Memory B cell (primary cell): ENCODE measurements at regions not wholly inside any gene's neighbourhood (a gene's known extent, or its start where the extent isn't known, plus 50 kb on each side); places are given as distances from the start of the nearest gene placed in this dataset.

Experiments
- ATAC-seq: fragments of 150-1000 bp; cut with Tn5 transposase; 2 replicates; pipeline ENCODE4 v1.10.0; 2021; ENCODE audit warnings: low read depth, mild to moderate bottlenecking, moderate library complexity
- DNase-seq, 2 donors: peaks; one replicate each; pipeline ENCODE4 v3.0.0; 2022; ENCODE audit warnings: low spot score in 2 of 2
- H3K27ac Mint-ChIP-seq: one replicate; pipeline ENCODE4 v1.8.0; 2022; ENCODE audit warnings: mild to moderate bottlenecking, moderate library complexity, mixed read lengths
- H3K27me3 Mint-ChIP-seq: one replicate; pipeline ENCODE4 v1.8.0; 2022; ENCODE audit warnings: mixed read lengths
- H3K36me3 Mint-ChIP-seq: one replicate; pipeline ENCODE4 v1.8.0; 2022; ENCODE audit warnings: mild to moderate bottlenecking, mixed read lengths
- H3K4me1 Mint-ChIP-seq: one replicate; pipeline ENCODE4 v1.8.0; 2022; ENCODE audit warnings: mixed read lengths
- H3K4me3 Mint-ChIP-seq: one replicate; pipeline ENCODE4 v1.8.0; 2022; ENCODE audit warnings: mild to moderate bottlenecking, moderate library complexity, mixed read lengths
- H3K9me3 Mint-ChIP-seq: one replicate; pipeline ENCODE4 v1.8.0; 2022; ENCODE audit warnings: mixed read lengths

DNA sequence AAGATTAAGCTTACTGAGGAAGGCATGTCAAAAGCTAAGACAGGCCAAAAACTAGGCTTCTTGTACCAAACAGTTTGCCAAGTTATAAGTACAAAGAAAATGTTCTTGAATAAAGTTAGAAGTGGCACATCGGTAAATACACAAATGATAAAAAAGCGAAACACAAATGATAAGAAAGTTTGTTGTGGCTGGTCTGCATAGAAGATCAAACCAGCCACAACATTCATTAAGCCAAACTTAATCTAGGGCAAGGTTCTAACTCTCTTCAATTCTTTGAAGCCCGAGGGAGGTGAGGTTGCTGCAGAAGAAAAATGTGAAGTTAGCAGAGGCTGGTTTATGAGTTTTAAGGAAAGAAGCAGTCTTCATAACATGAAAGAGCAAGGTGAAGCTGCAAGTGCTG, 1119.6 kb upstream of the FLRT2 start:
- Mint-ChIP-seq H3K4me1 (no peaks in the 10 kb centered on the region), H3K36me3 (no peaks in the 10 kb centered on the region)

DNA sequence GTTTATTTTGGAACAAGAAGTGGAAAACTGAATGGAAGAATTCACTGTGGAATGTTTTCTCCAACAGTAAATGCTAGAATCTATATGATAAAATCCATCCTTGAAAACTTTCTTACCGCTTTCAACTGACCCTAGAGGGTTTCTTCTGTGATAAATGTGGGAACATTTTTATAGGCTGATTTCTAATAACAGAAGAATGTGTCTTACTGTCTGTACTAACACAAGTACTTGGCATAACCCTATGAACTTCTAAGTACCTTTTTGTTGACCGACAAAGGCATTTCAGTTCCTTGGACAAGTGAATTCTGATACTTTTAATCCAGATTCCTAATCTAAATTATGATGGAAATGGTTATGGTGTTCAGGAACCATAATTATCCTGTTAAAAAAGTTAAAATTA, 1109.7 kb upstream of the FLRT2 start:
- H3K27me3 Mint-ChIP-seq = no peaks in the 10 kb centered on the region
- H3K36me3 Mint-ChIP-seq = no peaks in the 10 kb centered on the region
- DNase-seq (no peak), ATAC-seq (no peak)
- no peaks in the 10 kb centered on the region for H3K4me1 Mint-ChIP-seq
- peaks cover 6% of the 10 kb centered on the region for H3K9me3 Mint-ChIP-seq
- H3K4me3 Mint-ChIP-seq = no peak overlapping the region
- no peak overlapping the region for H3K27ac Mint-ChIP-seq

More for the DNA sequence above, 1119.6 kb upstream of the FLRT2 start:
- H3K27ac Mint-ChIP-seq = no peak overlapping the region
- peaks cover 7% of the 10 kb centered on the region for H3K9me3 Mint-ChIP-seq
- ATAC-seq = no peak
- H3K27me3 Mint-ChIP-seq = no peaks in the 10 kb centered on the region
- DNase-seq = no peak
- H3K4me3 Mint-ChIP-seq = no peak overlapping the region

DNA sequence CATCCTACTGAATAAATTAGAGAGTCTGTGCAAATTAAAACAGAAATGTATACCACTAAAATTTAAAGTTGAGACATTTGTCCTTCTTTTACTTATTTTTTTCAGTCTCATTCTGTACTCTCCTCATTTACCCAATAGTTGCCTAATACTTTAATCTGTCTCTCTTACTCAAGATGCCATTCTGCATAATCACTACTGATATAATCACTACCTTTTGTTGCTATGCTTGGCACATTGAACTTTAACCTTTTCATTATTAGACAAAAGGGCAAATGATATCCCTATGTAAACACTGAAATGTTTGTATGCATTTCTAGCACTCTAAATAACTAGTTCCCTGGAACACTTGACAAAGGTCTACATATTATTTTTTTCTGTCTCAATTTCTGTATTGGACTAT, 1108.3 kb upstream of the FLRT2 start:
- ATAC-seq = no peak
- H3K36me3 Mint-ChIP-seq = no peaks in the 10 kb centered on the region
- DNase-seq = no peak
- no peak overlapping the region for H3K4me3 Mint-ChIP-seq
- no peaks in the 10 kb centered on the region for H3K4me1 Mint-ChIP-seq
- H3K9me3 Mint-ChIP-seq = peaks cover 6% of the 10 kb centered on the region
- no peaks in the 10 kb centered on the region for H3K27me3 Mint-ChIP-seq
- H3K27ac Mint-ChIP-seq = no peak overlapping the region

DNA sequence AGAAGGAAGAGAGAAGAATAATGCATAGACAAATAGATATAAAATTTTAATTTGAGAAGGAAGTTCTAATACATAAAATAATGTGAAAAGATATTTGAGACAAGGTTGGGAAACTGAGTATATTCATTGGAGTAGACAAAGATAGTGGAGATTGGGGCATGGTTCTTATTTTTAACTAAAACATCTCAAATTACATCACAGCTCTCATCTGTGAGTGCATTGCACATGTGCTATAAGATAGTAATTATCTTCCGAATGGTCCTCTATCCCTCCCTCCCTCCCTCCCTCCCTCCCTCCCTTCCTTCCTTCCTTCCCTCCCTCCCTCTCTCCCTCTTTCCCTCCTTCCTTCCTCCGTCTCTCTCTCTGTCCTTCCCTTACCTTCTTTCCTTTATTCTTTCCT, 1104.0 kb upstream of the FLRT2 start:
- peaks cover 4% of the 10 kb centered on the region for H3K9me3 Mint-ChIP-seq
- no peaks in the 10 kb centered on the region for H3K4me1 Mint-ChIP-seq
- H3K36me3 Mint-ChIP-seq = no peaks in the 10 kb centered on the region
- no peaks in the 10 kb centered on the region for H3K27me3 Mint-ChIP-seq
- H3K27ac Mint-ChIP-seq = no peak overlapping the region
- H3K4me3 Mint-ChIP-seq = no peak overlapping the region
- ATAC-seq = no peak
- no peak for DNase-seq

DNA sequence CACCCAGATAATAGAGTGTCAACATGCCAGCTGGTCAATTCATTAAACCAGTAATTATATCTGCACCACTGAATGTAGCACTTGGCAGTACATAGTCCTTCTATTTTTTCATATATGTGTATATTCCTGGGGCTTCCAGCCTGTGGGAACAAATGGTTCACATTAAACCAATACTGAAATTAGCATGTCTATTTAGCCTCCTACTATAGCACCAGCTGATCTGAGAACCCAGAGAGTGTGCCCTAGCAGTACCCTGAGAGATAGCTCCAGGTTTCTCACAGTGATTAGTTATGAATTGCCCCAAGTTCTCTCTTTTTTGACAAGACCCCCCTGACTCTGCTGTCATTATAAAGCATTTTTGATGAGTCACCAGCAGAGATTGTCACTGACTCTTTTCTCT, 1097.3 kb upstream of the FLRT2 start:
- no peaks in the 10 kb centered on the region for H3K4me1 Mint-ChIP-seq
- no peak overlapping the region for H3K27ac Mint-ChIP-seq
- H3K36me3 Mint-ChIP-seq = no peaks in the 10 kb centered on the region
- peaks cover 2% of the 10 kb centered on the region for H3K9me3 Mint-ChIP-seq
- H3K27me3 Mint-ChIP-seq = no peaks in the 10 kb centered on the region
- ATAC-seq = no peak
- DNase-seq = no peak
- no peak overlapping the region for H3K4me3 Mint-ChIP-seq

DNA sequence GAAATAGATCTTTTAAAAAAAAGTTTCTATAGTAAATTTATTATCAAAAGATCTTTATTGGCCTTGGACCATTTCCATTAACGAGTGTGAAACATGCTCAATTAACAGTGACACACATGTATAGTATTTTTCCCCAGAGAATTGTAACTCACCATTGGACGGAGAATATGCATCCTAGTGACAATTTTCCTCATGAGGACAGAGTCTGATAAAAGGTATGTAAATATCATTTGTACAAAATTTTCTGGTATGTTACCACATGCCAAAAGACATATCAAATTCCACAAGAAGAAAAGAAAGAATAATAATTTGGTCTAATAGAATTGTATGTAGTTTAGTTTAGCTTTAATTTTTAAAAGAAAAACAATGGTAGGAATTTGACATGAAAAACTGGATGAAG, 1096.0 kb upstream of the FLRT2 start:
- H3K27me3 Mint-ChIP-seq = no peaks in the 10 kb centered on the region
- ATAC-seq = no peak
- no peaks in the 10 kb centered on the region for H3K36me3 Mint-ChIP-seq
- no peak for DNase-seq
- no peak overlapping the region for H3K4me3 Mint-ChIP-seq
- peaks cover 2% of the 10 kb centered on the region for H3K9me3 Mint-ChIP-seq
- no peak overlapping the region for H3K27ac Mint-ChIP-seq
- no peaks in the 10 kb centered on the region for H3K4me1 Mint-ChIP-seq

DNA sequence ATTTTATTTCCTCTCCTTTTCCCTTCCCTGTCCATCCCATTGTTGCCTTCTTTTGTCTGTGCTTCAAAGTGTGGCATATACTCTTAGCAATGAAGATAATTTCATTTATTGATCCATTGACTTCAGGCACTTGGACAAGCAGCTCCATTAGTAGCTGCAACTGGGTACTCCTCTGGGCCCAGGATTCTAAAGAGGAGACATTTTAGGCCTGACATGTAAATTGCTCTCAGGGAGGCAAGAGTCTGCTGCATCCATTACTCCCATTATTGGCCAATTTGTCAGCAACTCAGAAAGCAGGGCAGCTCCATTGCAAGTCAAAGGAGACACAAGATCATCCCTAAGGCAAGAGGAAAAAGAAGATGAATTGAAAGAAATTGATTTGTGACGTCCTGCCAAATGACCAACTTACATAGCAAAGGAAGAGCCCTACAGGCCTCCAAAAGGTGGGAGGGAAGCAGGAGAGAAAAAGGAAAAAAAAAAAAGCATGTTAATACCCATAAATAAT, 1094.1 kb upstream of the FLRT2 start:
- H3K9me3 Mint-ChIP-seq = peaks cover 1% of the 10 kb centered on the region
- no peak overlapping the region for H3K27ac Mint-ChIP-seq
- no peak for DNase-seq
- ATAC-seq = no peak
- no peaks in the 10 kb centered on the region for H3K36me3 Mint-ChIP-seq
- H3K4me3 Mint-ChIP-seq = no peak overlapping the region
- H3K27me3 Mint-ChIP-seq = no peaks in the 10 kb centered on the region
- no peaks in the 10 kb centered on the region for H3K4me1 Mint-ChIP-seq

DNA sequence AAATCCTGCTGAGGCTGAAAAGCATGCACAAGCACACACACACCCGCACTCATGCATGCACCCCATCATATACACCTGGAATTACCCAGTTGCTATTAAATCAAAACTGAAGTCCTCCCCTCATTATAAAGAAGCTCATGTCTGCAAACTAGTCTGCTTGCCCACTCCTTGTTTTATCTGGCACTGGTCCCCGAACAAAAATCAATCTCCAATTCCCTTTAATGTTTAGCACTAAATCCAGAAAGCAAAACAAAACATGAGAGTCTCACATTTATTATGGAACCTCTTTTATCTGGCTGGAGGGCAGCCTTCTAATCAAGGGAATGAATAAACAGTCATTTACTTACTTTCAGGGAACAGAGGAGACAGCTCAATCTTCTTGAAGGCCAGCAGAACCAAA, 1093.4 kb upstream of the FLRT2 start:
- no peaks in the 10 kb centered on the region for H3K36me3 Mint-ChIP-seq
- no peaks in the 10 kb centered on the region for H3K27me3 Mint-ChIP-seq
- peaks cover 2% of the 10 kb centered on the region for H3K9me3 Mint-ChIP-seq
- H3K4me3 Mint-ChIP-seq = no peak overlapping the region
- ATAC-seq = no peak
- no peak for DNase-seq
- no peak overlapping the region for H3K27ac Mint-ChIP-seq
- no peaks in the 10 kb centered on the region for H3K4me1 Mint-ChIP-seq

DNA sequence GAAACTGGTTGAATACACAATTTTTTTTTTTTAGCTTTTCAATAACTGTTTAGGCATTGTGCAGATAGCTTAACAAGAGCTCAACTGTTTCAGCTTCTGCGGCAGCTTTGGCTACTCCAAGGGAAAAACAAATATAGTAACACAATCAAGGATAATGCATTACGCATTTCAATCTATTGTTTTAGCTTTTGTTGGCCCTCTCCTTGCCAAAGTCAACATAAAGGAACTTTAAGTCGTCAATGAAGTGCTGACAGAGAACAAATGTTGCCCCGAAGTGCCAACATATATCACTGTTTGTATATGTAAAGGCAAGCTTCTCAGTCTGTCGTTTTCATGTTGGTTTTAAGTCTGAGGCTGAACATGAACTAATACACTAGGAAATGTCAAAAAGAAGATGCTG, 1087.4 kb upstream of the FLRT2 start:
- DNase-seq = no peak
- H3K4me3 Mint-ChIP-seq = no peak overlapping the region
- peaks cover 9% of the 10 kb centered on the region for H3K9me3 Mint-ChIP-seq
- no peaks in the 10 kb centered on the region for H3K36me3 Mint-ChIP-seq
- H3K27me3 Mint-ChIP-seq = no peaks in the 10 kb centered on the region
- no peak overlapping the region for H3K27ac Mint-ChIP-seq
- ATAC-seq = no peak
- H3K4me1 Mint-ChIP-seq = no peaks in the 10 kb centered on the region

DNA sequence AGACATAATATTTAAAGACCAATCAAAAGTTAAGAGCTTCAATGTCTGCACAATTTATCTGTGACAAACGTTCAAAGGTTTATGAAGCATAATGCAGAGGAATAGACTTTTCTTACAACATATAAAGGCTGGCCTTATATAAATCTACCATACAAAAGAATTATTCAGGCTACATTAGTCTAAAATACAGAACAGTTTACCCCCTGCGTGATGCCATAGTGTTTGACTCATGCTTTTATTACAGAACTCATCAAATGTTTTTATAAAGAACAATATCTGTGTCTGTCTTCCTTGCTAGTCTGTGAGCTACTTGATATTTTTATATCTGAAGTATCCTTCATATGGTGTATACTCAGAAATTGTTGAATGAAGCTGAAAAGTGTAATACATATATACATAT, 1084.5 kb upstream of the FLRT2 start:
- Mint-ChIP-seq H3K27ac (no peak overlapping the region), H3K4me1 (no peaks in the 10 kb centered on the region), H3K27me3 (no peaks in the 10 kb centered on the region), H3K4me3 (no peak overlapping the region), H3K9me3 (peaks cover 9% of the 10 kb centered on the region), H3K36me3 (no peaks in the 10 kb centered on the region)
- ATAC-seq (no peak), DNase-seq (no peak)

DNA sequence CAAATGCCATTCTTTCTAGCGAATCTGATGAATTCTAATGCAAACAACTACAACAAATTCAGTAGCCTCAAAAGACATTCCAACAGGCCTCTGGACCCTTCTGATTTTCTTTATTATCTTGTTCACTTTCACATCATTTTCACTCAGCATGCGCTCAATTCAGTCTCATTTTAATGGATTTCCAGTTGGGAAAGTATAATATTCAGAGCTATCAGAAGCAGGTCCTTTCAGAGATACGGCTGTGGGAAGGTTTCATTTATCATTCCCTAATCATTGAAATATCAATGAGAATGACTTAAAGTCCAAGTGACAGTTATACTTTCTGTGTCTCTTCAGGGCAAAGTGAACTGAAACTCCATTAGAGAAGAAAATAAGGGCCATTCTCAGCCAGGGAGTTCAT, 1083.7 kb upstream of the FLRT2 start:
- ATAC-seq = no peak
- DNase-seq = no peak
- H3K4me3 Mint-ChIP-seq = no peak overlapping the region
- H3K27me3 Mint-ChIP-seq = no peaks in the 10 kb centered on the region
- H3K36me3 Mint-ChIP-seq = no peaks in the 10 kb centered on the region
- H3K9me3 Mint-ChIP-seq = peaks cover 7% of the 10 kb centered on the region
- H3K4me1 Mint-ChIP-seq = no peaks in the 10 kb centered on the region
- H3K27ac Mint-ChIP-seq = no peak overlapping the region

DNA sequence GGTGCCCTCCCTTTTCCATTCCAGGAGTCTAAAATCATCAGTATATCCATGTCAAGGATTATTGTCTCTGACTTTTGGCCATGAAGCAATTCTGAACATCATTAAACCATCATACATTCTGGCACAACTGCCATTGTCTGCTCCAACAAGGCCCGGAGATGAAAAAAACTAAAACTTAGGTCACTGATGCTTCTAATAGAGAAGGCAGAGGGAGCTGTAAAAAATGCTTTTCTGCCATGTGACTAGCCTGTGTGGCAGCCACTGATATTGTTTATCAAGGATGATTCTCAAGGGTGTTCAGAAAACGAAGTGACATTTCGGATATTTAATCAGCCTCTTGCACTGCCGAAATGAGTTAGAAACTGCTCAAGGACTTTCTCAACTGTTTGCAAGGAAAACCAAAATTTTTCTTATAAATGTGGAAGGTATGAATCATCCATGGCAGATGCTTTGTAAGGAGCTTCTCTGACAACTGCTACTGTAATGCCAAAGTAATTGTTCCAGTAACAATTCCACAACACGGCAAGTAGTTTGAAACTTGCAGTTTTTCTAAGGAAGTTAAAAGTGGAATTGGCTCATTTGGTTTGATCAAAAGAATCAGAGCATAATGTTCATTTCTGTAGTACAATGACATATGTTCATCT, 1076.5 kb upstream of the FLRT2 start:
- Mint-ChIP-seq H3K27me3 (no peaks in the 10 kb centered on the region), H3K9me3 (no peaks in the 10 kb centered on the region), H3K4me3 (no peak overlapping the region), H3K36me3 (no peaks in the 10 kb centered on the region), H3K4me1 (no peaks in the 10 kb centered on the region), H3K27ac (no peak overlapping the region)
- DNase-seq (no peak), ATAC-seq (no peak)

DNA sequence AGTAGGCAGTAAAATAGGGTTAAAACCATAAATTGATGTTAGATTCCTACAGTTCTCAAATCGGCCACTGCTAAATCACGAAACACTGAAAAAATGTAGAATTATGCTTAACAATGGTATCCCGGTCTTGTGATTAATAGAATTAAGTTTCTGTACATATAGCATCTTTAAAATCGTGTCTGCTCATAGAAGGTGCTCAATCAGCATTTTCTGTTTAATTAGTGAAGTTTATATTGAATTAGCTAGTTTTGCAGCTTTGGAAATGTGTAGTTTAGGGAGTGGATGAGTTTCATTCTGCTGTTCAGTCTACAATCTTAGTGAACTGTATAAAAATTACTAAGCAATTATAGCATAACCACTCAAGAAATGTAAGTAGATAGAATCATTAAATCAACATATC, 1075.8 kb upstream of the FLRT2 start:
- no peak overlapping the region for H3K27ac Mint-ChIP-seq
- no peaks in the 10 kb centered on the region for H3K36me3 Mint-ChIP-seq
- no peaks in the 10 kb centered on the region for H3K4me1 Mint-ChIP-seq
- no peaks in the 10 kb centered on the region for H3K9me3 Mint-ChIP-seq
- H3K27me3 Mint-ChIP-seq = no peaks in the 10 kb centered on the region
- H3K4me3 Mint-ChIP-seq = no peak overlapping the region
- no peak for DNase-seq
- no peak for ATAC-seq

DNA sequence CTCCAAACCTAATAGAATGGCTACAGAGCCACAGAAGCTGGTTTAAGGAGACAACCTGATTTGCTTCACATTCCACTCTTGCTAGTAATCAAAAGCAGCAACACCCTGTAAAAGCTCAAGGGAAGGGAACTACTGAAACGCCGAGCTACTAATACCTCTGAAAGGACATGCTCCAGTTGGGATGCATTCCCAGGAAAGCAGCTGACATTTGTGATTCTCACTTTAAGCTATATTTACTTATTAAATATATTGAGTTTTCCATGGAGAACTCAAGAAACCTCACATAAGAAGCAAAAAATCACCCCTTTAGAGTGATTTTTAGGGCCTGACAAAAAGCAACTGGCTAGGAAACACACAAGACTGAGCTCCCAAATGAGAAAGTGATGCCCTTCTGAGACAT, 1073.0 kb upstream of the FLRT2 start:
- no peak for ATAC-seq
- H3K9me3 Mint-ChIP-seq = peaks cover 1% of the 10 kb centered on the region
- no peak overlapping the region for H3K4me3 Mint-ChIP-seq
- H3K36me3 Mint-ChIP-seq = no peaks in the 10 kb centered on the region
- no peaks in the 10 kb centered on the region for H3K4me1 Mint-ChIP-seq
- H3K27me3 Mint-ChIP-seq = no peaks in the 10 kb centered on the region
- H3K27ac Mint-ChIP-seq = no peak overlapping the region
- no peak for DNase-seq

DNA sequence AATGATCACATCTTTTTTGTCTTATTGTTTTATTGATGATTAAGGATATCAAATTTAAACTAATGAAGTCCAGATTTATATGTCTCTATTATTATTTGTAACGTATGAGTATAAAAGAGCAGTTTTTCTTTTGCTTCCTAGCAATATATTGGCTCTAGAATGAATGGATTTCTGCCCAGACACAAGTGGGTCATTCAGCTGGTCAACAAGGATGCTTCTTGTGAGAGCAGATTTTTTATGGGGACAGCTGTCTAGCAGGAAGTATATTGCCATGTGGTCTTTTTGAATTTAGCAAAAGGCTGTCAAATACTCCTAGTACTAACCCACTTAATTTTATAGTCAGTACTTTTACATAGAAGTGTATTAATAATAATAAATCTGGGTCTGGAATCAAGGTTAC, 1071.1 kb upstream of the FLRT2 start:
- DNase-seq (no peak), ATAC-seq (no peak)
- Mint-ChIP-seq H3K36me3 (no peaks in the 10 kb centered on the region), H3K27me3 (no peaks in the 10 kb centered on the region), H3K4me3 (no peak overlapping the region), H3K27ac (no peak overlapping the region), H3K9me3 (peaks cover 1% of the 10 kb centered on the region), H3K4me1 (no peaks in the 10 kb centered on the region)
